HG03460 (cell line): ENCODE measurements at regions not wholly inside any gene's neighbourhood (a gene's known extent, or its start where the extent isn't known, plus 50 kb on each side); places are given as distances from the start of the nearest gene placed in this dataset.

Experiments
- ATAC-seq: cut with Tn5 transposase; IDR thresholded peaks from one replicate; pipeline ENCODE4 v1.9.1; 2021; ENCODE audit not compliant: unreplicated experiment

DNA sequence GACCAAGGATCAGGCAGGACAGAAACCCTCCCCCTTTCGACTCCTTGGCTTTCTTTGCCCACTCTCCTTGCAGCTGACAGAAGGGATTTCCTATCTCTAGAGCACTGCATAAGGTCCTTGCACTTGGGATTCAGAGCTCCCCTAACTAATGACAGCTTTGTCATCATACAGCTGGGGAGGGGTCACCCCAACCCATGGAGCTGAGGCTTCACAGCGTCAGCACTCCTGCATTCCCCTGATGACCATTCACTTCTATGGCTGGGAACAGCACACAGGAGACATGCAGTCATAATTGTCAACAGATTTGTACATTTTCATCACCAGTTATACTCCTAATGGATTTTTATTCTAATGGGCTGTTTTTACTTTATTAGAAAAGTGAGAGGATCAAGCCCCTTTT, 161.7 kb upstream of the C1orf87 start:
- no peak for ATAC-seq

DNA sequence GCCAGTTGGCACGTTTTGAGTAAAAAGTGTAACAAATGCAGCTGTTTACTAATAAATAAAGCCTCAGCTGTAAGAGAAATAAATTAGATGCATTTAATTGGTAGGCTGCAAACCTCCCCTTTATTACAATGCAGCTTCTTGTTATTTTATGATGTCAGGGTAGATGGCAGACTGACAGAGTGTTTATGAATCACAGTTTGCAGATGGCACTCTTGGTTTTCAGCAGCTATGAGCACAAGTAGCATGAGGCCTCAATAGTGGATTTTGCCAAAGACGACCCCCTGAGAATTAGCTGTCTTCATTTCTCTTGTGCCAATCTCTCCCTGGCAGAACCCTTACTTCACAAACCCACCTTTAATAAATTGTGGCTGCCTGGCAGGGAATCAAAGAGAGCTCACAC, 161.2 kb upstream of the C1orf87 start:
- ATAC-seq: no peak

DNA sequence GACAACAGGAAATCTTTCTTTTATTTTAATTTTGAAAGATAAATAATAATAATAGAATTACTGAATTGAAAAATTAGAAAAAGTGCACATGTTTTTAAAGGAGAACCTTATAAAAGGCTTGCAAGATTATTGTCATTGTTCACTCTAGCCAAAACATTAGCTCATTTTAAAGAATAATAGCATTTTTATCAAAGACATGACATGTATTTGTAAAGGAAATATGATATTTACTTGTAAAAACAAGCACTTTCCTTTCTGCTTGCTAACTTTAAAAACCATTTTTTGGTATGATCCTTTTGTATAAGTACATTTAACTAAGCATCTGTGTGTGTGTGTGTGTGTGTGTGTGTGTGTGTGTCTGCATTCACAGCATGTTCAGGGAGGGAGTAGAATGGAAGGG, 156.3 kb upstream of the C1orf87 start:
- ATAC-seq: no peak

DNA sequence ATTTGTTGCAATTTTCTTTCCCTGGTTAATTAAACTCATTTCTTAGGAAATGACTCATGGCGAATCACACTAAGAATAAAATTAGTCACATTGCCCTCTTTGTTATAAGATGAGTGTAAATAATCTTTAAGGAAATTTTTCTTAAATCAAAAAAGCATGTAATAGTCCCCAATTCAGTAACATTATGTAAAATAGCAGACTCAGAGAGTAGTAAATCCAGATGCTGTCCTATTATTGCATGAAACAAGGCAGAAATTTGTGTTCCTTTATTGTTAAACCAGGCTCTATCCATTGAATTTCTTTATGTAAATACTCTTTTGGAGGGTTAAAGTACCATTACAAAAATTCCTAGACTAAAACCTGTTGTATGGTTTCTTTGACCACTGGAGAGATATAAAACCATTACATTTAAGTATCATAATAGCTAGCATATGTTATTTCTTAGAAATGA, 154.5 kb upstream of the C1orf87 start:
- no peak for ATAC-seq

DNA sequence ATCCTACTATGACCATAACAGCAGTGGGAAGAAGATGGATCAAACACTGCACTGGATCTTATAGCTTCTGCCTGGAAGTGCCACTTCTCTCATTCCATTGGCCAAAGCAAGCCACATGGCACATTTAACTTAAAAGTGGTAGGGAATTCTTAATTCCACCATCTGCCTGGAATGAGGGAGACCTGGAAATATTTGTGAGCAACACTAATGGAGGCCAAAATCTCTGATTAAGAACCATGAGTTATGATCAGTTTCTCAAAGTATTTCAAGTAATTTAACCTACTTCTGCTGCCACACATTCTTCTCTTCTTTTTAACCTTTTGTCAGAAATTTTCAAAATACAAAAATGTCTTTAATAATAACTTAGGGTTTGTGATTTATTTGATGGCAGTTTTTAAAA, 154.0 kb upstream of the C1orf87 start:
- no peak for ATAC-seq

DNA sequence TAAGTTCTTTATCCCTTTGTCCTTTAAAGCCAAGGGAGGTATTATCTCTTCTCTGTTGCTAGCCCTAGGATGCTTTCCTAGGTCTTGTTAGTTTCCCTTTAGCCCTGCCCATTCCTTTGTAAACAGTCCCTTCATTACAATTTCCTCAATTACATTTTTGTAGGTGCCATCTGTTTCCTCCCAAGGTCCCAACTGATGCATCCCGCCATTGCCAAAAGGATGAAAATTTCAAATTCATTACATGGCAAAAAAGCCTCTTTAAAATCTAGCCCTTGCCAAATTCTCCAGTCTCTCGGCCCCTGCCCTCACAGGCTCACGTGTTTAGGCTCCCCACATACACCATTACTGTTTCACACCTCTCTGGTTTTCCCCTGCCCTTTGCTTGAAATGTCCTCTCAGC, 151.9 kb upstream of the C1orf87 start:
- no peak for ATAC-seq

DNA sequence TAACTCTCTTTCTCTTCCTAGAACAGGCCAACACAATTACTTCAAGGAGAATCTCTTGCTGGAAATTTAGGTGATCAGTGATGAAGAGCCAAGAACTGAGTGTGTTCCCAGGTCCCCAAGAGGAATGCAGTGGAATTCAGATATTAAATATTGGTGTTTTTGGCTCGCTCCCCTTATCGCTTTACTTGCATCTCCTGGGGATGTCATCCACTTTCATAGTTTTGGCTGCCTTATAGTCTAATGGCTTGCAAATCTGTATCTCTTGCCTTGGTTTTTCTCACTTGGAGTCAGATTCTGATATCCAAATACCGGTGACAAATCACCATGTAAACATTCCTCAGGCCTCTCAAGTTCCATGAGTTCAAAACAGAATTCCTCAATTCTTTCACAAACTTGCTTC, 151.0 kb upstream of the C1orf87 start:
- no peak for ATAC-seq

DNA sequence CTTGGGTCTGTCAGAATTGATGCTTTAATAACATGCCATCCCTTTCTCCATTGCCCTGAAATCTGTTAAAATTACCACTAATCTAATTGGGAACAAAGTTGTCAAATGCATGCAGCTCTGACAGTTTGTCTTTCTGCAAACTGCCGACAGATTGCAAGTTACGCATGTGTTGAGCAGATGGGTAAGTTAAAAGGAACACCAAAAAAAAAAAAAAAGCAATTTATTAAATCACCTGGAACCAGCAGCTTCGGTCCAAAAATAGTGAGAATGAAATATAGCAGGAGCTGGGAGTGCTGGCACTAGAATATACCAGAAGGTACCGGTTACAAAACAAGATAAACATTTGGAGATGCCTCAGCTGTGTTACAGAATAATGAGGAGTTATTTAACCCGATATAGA, 149.6 kb upstream of the C1orf87 start:
- ATAC-seq: no peak

DNA sequence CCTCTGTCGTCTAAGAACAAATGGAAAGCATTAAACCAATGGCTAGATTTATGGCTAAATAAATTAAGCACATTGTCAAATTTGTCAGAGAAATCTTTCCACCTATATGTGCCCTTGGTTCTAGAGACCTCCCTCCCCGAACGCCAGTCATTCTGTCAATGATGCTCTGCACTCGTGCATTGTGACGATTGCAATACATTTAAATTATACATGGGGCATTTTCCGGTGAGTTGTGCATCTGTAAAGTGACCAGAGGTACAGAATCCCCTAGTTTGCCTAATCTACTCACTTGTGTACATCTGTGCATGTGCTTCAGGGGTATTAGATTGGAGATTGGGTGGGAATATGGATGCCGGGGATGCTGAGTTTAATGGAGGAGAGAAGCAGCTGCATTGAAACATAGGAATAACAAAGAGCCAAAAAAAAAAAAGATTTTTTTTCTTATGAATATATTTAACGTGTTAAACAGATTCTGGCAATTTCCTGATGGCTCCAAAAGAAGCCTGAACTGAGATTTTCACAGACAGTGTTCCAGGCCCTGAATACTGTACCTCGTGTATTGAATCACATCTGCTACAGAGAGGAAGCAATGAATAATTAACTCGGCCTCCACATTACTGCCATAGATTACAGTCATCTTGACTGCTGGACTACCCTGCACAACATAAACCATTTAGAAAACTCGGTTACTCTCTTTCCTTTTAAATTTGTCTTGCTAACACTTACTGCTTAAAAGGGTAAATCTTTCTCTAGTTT, 149.0 kb upstream of the C1orf87 start:
- no peak for ATAC-seq

DNA sequence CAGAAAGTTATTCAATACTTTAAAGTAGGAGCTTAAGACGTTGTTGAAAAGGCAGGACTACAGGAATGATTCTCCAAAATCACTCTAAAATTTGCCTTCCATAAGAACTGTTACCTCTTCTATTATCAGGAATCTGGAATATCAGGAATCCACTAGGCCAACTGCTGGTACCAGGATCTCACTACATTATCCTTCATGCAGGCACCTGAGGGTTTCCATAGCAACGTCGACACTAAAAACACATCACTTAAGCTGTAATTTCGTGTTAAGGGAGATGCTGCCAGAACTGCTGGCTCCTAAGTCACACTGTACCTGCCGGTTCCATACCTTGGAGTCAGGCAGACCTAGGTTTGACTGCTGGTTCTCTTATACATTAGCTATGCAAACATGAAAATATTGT, 139.7 kb upstream of the C1orf87 start:
- no peak for ATAC-seq

DNA sequence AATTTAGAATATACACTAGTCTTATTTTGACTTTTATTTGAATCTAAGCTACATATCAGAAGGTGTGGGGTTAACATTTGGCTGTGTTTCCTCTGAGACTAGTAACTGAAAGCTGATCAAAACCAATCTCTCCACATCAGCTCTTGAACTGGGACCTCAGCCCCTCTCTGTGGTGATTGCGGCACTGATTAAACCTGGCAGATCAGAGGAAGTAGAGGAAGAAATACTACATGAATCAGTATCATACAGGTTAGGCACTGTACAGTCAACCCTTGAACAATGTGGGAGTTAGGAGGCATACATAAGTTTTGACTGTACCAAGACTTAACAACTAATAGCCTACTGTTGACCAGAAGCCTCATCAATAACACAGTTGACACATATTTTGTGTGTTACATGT, 122.5 kb upstream of the C1orf87 start:
- ATAC-seq: no peak

DNA sequence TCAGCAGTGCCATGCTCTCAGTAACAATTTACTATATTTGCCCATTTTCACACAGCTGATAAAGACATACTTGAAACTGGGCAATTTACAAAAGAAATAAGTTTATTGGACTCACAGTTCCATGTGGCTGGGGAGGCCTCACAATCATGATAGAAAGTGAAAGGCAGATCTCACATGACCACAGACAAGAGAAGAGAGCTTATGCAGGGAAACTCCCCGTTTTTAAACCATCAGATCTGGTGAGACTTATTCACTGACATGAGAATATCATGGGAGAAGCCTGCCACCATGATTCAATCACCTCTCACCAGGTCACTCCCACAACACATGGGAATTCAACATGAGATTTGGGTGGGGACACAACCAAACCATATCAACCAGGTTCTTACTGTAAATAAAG, 112.1 kb upstream of the C1orf87 start:
- ATAC-seq: no peak

DNA sequence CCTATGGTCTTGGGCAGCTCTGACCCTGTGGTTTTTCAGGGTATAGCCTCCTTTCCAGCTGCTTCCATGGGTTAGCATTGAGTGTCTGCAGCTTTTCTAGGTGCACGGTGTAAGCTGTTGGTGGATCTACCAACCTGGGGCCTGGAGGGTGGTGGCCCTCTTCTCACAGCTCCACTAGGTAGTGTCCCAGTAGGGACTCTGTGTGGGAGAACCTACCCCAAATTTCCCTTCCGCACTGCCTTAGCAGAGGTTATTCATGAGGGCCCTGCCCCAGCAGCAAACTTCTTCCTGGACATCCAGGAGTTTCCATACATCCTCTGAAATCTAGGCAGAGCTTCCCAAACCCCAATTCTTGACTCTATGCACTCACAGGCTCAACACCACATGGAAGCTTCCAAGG, 111.0 kb upstream of the C1orf87 start:
- ATAC-seq: no peak

DNA sequence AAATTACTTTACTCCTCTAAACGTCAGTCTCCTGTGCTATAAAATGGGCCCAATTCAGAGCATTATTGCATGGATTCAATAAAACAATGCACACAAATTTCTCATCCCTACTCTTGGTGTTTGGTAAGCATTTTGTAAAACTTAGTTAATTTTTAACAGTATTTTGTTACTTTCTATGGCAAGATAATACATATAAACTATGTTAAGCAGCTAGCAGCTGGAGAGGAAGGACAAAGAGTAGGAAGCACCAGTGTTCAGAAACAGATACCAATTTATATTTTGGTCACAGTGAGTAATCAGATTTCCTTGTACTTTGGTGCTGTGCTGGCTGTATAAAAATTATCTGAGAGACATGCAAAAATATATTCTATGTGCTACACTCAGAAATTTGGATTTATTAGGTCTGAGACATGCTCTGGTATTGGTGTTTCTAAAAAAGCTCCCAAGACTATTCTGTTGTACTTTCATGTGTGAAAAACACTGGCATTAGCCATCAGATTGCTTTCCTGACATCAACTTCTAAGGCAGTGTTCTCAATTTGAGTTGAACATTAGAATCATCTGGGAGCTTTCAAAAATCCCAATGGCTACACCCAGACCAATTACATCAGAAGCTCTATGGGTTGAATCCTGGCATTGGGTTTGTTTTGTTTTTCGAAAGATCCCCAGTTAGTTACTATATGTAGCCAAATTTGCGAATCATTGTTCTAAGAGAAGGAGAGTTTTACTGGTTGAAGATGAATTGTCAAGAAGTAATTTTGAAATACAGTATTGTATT, 100.3 kb upstream of the C1orf87 start:
- no peak for ATAC-seq

DNA sequence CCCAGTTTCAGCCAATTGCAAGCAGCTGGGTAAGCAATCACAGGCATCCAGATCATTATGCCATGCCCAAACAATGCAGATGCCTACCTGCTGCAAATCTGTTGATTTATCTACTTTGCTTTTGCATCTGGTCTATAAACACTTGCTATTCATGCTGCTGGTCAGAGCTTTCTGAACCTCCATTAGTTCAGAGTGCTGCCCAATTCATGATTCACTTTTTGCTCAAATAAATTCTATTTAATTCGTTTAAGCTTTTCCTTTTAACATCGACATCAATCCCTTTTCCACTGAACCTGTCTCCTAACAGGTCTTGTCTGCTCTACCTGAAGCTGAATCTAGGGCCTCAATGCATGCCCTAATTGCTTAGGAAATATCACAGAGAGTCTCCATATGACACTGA, 99.4 kb upstream of the C1orf87 start:
- no peak for ATAC-seq

DNA sequence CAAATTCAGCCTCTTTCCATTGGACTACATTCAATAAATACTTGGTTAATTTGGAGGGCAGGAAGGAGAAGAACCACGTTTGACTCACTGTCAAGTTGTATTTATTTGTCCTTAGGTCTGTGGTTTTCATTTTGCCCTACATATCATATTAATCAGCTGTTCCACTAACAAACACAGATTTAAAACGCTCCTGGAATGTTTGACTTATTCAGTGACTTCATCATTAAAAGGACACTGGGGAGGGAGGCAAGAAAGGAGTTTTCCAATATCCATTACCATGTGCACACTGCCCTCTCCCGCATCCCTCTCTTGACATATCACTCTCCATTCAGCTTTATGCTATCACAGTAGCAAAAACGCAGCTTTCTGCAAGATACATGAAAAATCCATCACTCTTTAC, 98.2 kb upstream of the C1orf87 start:
- ATAC-seq: no peak

DNA sequence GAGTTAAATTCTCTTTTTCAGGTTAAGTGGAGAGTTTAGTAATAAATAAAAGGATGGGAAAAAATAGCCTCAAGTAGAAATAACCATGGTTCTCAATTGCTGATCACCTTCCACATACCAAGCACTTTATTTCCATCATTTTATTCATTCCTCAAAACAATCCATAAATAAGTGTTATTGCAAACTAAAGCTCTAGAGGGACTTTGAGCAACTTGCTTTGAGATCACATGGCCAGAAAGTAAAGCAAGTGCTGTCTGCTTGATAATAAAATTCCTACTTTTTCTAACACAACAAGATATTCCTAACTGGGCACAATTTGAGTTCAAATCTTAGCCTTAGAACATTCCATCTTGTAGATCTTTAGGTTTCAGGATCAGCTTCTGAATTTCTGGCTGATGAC, 97.1 kb upstream of the C1orf87 start:
- ATAC-seq: no peak

DNA sequence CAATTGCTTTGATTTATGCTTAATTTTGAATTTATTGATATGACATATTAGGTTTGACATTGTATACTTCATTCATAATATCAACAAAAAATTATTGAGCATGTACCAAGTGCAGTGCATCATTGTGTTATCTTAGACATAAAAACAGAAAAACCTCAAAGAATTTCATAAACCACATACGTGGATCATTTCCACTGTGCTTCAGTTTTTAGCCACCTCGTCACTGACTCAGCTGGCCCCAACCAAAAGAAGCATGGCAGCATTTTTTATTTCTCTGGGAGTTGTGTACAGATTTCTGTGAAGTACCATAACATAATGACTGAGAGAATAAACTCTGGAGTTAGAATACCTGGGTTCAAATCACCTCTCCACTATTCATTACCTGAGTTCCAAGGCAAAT, 95.6 kb upstream of the C1orf87 start:
- no peak for ATAC-seq

DNA sequence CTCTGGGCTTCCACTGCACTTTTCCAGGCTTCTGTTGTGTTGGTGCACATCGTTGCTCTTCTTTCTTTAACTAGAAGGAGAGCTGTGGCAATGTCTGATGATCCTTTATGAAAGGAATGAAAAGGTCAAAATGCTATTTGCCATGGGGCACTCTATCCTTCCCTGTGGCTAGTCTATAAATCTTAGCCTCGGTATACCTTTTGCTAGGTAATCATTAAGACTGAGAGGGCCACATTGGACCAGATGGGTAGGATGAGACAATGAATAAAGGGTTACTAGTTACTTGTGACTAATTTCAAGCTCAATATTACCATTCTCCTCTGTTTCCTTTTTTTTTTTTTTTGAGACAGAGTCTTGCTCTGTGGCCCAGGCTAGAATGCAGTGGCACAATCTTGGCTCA, 89.4 kb upstream of the C1orf87 start:
- no peak for ATAC-seq

DNA sequence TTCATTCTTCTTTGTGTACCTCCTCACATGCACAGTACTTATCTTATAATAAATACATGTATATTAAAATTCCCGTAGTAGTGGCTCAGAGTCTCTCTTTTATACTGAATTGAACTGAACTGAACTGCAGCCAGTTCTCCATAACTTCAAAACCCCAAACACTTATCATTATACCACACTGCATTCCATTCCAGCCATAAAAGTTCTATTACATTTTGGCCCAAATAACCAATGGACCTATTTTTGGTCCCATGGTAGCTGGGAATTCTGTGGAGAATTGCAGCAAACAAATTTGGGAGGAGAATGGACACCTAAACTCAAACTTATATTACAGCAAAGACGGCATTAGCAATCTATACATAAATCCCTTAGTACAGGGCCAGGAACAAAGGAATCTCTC, 86.6 kb upstream of the C1orf87 start:
- no peak for ATAC-seq

DNA sequence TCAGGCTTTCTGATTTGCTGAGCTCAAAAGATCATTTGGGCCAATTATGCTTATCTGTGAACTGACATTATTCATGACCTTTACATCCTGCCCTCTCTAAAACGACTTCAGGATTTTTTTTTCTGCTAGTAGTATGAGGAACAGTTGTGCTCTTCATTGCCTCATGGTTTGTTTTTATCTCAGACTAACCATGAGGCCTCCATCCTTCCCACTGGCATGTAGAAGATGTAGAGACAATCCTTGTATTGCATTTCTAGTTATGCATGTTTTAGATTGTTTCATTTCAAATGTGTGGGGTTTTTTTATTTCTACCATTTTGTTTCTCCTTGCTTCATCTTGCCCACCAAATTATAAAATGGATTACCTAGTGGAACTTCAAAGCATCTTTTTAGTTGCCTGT, 82.8 kb upstream of the C1orf87 start:
- ATAC-seq: no peak

DNA sequence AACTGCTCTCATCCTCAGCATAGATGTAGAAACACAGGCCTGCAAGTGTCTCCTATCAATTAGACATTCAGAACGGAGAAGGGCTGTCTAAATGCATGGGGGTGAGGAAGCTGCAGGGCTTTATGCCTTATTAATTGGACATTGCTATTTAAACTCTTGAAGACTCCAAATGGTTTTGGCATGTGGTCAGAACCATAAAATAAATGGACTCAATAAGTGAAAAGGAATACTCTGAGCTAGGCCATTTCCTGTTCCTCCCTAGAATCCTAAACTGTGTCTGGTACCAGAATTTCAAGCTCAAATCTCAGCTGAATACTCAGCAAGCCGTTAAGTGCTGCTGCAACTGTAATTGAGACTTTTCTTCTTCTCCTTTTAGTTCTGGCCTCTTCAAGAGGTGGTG, 80.4 kb upstream of the C1orf87 start:
- no peak for ATAC-seq

DNA sequence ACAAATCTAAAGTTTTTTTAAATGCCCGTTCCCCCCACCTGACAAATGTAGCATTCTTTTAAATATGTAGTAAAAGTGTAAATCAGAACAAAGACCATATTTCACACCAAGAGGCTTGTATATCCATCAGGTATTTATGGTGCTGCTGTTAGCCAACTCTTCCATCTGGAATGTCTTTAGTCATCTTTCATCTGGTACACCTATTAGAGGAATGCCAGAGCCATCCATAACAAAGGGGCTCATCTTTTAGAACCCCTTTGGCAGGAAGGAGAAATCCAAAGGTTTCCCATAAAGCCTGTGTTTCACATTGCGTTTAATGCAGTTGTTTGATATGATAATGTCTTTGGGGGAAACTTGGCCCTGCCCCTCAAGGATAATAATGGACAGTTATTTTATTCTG, 79.3 kb upstream of the C1orf87 start:
- no peak for ATAC-seq
